Bronchial epithelial cell (primary cell): ENCODE measurements at regions not wholly inside any gene's neighbourhood (a gene's known extent, or its start where the extent isn't known, plus 50 kb on each side); places are given as distances from the start of the nearest gene placed in this dataset.

Experiments used
- DNase-seq: peaks from one replicate; pipeline ENCODE4 v3.0.0-alpha.2; 2010; ENCODE audit warnings: low read depth
- FAIRE-seq: peaks from 2 replicates; lab custom pipeline; 2011; peaks lifted over from hg19 to GRCh38; lab: Jason Lieb, UNC
- H3K27me3 ChIP-seq: 2 replicates; pipeline ENCODE4 v1.5.1; 2011; ENCODE audit warnings: low read length; ENCODE audit not compliant: control insufficient read depth, insufficient read depth
- H3K36me3 ChIP-seq: 2 replicates; pipeline ENCODE4 v1.5.1; 2011; ENCODE audit warnings: low read length; ENCODE audit not compliant: control insufficient read depth, insufficient read depth
- H3K4me3 ChIP-seq: 2 replicates; pipeline ENCODE4 v1.5.1; 2011; ENCODE audit warnings: mild to moderate bottlenecking, low read depth, low read length, control low read depth
- CTCF ChIP-seq: IDR thresholded peaks from 2 replicates; pipeline ENCODE4 v1.5.1; 2011; ENCODE audit warnings: mild to moderate bottlenecking, moderate library complexity, low read length, control low read depth, inconsistent platforms; ENCODE audit not compliant: insufficient read depth, severe bottlenecking

GRCh38 chr1:104932030-104932915, 1182.6 kb downstream of the AMY1C start:
- H3K4me3 ChIP-seq: no peak overlapping the region
- no peak for FAIRE-seq
- H3K36me3 ChIP-seq: no peaks in the 10 kb centered on the region
- no peak for TF ChIP-seq CTCF
- no peak for DNase-seq
- no peaks in the 10 kb centered on the region for H3K27me3 ChIP-seq

GRCh38 chr1:104932949-104933679, 1183.4 kb downstream of the AMY1C start:
- Histone ChIP-seq H3K27me3 (no peaks in the 10 kb centered on the region), H3K36me3 (no peaks in the 10 kb centered on the region), H3K4me3 (no peak overlapping the region)
- FAIRE-seq: no peak
- no peak for TF ChIP-seq CTCF
- no peak for DNase-seq

GRCh38 chr1:104933846-104934245, 1184.1 kb downstream of the AMY1C start:
- FAIRE-seq (no peak), DNase-seq (no peak)
- Histone ChIP-seq H3K36me3 (no peaks in the 10 kb centered on the region), H3K4me3 (no peak overlapping the region), H3K27me3 (no peaks in the 10 kb centered on the region)
- TF ChIP-seq CTCF: no peak

DNA sequence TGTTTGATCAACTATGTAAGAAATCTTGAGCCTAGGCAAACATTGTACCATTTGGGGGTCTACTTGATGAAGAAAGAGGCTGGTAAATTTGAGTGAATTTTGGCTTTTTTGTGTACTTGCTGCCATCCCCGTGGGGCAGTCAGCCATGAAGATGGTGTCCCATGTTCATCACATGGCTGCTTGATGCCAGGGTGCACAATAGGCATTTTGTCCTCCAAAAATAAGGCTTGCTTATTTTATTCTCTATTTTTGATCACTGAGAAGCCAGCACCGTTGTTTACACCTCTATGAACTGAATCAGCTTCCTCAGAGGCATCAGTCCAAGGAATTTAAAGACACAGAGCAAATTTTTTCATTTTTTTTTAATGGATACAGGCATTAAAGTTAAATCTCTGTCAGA, 1195.7 kb downstream of the AMY1C start:
- FAIRE-seq (no peak), DNase-seq (no peak)
- Histone ChIP-seq H3K27me3 (no peaks in the 10 kb centered on the region), H3K4me3 (no peak overlapping the region), H3K36me3 (no peaks in the 10 kb centered on the region)
- no peak for TF ChIP-seq CTCF

DNA sequence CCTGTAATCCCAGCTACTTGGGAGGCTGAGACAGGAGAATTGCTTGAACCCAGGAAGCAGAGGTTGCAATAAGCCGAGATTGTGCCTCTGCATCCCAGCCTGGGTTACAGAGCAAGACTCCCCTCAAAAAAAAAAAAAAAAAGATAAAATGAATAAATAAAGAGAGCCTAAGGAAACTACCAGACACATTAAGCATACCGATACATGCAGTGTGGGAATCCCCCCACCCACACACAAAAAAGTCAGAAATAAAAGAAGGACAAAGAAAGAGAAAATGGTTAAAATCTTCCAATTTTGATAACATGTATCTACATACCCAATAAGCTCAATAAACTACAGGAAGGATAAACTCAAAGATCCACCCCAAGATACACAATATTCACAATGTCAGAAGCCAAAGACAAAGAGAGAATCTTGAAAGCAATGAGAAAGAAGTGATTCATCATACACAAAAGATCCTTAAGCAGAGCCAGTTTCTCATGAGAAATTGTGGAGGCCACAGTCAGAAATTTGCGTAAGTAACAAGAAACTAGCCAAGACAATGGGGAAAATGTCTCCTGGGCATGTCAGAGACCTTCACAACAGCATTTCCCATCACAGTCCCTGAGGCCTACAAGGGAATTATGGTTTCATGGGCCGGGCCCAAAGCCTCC, 1197.0 kb downstream of the AMY1C start:
- no peaks in the 10 kb centered on the region for H3K27me3 ChIP-seq
- TF ChIP-seq CTCF: no peak
- FAIRE-seq: no peak
- no peak for DNase-seq
- H3K36me3 ChIP-seq: no peaks in the 10 kb centered on the region
- no peak overlapping the region for H3K4me3 ChIP-seq
